Right ventricle myocardium inferior (tissue), 1 donor: ENCODE measurements at regions not wholly inside any gene's neighbourhood (a gene's known extent, or its start where the extent isn't known, plus 50 kb on each side); places are given as distances from the start of the nearest gene placed in this dataset.

ENCODE experiments used
- ATAC-seq: fragments of 200-7000 bp; cut with Tn5 transposase; one replicate; pipeline ENCODE4 v1.9.1; 2020; ENCODE audit warnings: mild to moderate bottlenecking, moderate library complexity
- DNase-seq: peaks from one replicate; pipeline ENCODE4 v3.0.0; 2021; ENCODE audit errors: missing footprints
- intact Hi-C: fragments of 100-400 bp; cut with DNase I; formaldehyde crosslinking; loops from one replicate; pipeline ENCODE4 v1.11.0; 2022
- donor health status: DM: no; HTN: yes; CAD: no; lungs with severe emphysema.

GRCh38 chr2:217061916-217062505 is 202.1 kb upstream of the TNP1 start:
- ATAC-seq (no peak), DNase-seq (no peak)
- intact Hi-C loops, result no loop called here

GRCh38 chr2:217060951-217061547 is 201.2 kb upstream of the TNP1 start:
- ATAC-seq, result no peak
- no peak for DNase-seq
- intact Hi-C loops, result no loop called here

- intact Hi-C loops, result no loop called here
- DNase-seq, result no peak
- ATAC-seq, result no peak
Observed at GRCh38 chr2:217060516-217060915, 200.7 kb upstream of the TNP1 start.

GRCh38 chr2:217058791-217059755 is 199.2 kb upstream of the TNP1 start:
- intact Hi-C loops, result loop anchor here (10.0 kb wide), 1 partner anchor 364 kb away; the partner anchor contains the start of gene IGFBP5
- ATAC-seq (no peak), DNase-seq (no peak)

DNA sequence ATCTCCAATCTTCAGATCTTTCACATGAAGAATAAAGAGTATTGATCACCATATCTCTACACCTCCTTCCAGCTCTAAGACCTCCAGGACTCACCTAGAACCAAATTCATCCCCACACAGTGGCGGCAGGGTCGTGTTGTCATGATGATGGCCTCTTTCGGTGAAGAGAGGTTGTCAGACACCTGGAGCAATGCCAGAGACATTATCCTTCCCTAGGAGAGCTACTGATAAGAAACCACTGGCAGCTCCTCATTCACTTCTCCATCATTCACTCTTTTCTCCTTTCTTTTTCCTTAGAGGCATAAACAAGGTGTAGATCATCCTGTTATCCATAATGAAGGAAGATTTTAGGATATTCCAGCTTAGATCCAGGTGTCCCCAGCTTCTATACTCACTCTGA is 197.9 kb upstream of the TNP1 start:
- ATAC-seq (no peak), DNase-seq (no peak)
- intact Hi-C loops, result loop anchor here (10.0 kb wide), 1 partner anchor 363 kb away; the partner anchor contains the start of gene IGFBP5

- ATAC-seq, result no peak
- intact Hi-C loops, result loop anchor here (10.0 kb wide), 1 partner anchor 361 kb away; the partner anchor contains the start of gene IGFBP5
Observed at GRCh38 chr2:217055624-217056023, 195.8 kb upstream of the TNP1 start.

GRCh38 chr2:217054791-217055190 is 194.9 kb upstream of the TNP1 start:
- intact Hi-C loops, result loop anchor here (10.0 kb wide), 1 partner anchor 360 kb away; the partner anchor contains the start of gene IGFBP5
- no peak for ATAC-seq
- DNase-seq, result no peak

More at GRCh38 chr2:217055624-217056023, 195.8 kb upstream of the TNP1 start:
- DNase-seq, result no peak

GRCh38 chr2:217052856-217053577 is 193.2 kb upstream of the TNP1 start:
- ATAC-seq (peak; percentile 38), DNase-seq (no peak)
- intact Hi-C loops, result loop anchor here (10.0 kb wide), 1 partner anchor 358 kb away; the partner anchor contains the start of gene IGFBP5

DNA sequence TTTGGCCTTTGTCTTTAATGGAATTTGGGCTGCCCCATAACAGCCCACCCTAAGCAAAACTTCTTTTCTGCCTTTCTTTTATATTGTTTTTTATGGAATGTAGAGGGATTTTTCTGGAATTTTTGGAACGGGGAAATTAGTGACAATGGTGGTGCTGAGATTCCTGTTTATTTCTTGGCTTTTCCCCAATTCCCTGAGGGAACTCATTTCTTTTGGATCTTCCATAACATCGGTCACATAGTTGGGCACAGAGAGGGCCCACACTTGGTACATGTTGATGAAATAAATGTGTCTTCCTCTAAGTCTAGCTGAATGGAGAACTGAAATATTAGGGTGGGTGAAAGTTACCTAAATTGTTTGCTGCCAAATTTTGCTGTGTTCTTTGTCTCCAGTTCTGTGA is 191.6 kb upstream of the TNP1 start:
- ATAC-seq, result no peak

GRCh38 chr2:217049956-217050355 is 190.1 kb upstream of the TNP1 start:
- no peak for DNase-seq
- peak; percentile 60 for ATAC-seq
- intact Hi-C loops, result loop anchor here (10.0 kb wide), 1 partner anchor 355 kb away; the partner anchor contains the start of gene IGFBP5

More for the DNA sequence above, 191.6 kb upstream of the TNP1 start:
- intact Hi-C loops, result loop anchor here (10.0 kb wide), 1 partner anchor 357 kb away; the partner anchor contains the start of gene IGFBP5
- DNase-seq, result no peak

- ATAC-seq (no peak), DNase-seq (no peak)
- intact Hi-C loops, result no loop called here
Observed at GRCh38 chr2:217049422-217049821, 189.6 kb upstream of the TNP1 start.

DNA sequence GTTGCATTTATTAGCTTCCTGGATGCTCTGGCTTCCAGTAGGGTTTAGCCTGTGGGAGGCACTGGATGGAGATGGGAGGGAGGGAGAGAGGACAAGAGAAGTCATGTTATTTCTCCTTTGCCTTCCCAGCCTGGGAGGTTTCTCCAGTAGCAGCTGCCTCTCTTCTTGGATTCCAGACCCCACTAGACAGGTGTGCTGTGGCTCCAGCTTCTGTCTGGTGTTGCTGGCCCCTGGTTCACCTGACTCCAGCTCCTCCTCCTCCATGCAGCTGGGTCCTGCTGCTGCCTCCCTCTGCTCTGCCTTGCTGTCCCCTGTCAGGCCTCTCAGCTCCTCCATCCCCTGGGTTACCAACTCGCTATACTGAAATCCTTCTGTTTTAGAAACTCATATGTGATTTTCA is 188.9 kb upstream of the TNP1 start:
- intact Hi-C loops, result no loop called here
- ATAC-seq (no peak), DNase-seq (no peak)

DNA sequence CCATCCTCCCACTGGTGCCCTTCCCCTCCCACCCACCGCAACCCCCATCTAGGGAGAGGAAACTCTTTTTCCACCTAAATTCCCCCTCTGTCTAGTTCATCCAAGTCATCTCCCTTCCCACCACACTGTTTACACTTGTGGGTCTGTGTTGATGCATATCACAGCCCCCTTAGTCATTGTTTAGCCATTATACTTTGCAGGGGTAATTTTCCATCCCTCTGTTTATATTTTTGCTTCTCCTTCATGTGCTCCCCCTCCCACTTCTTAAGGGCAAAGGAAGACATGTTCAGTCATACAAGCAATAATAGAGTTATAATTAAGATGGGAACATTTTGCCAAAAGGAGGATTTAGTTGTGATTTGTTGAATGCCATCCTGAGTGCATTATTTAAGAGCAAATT is 187.8 kb upstream of the TNP1 start:
- intact Hi-C loops, result no loop called here
- ATAC-seq (no peak), DNase-seq (no peak)

DNA sequence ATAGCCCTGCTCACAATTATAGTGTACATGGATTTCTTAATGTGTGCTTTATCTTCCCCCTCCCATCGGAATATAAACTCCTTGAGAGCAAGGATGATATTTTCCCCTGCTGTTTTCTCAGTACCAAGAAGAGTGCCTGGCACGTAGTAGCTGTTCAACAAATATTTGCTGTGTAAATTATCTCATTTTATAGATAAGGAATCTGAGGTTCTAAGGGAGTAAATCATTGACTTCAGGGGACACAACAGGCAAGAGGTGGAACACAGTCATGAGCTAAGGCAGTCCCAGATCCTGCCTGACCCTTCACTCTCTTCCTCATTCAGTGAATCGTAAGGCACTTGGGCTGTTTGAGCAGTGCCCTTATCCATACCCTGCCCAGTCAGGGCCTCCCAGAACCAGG is 187.3 kb upstream of the TNP1 start:
- no peak for DNase-seq
- no peak for ATAC-seq
- intact Hi-C loops, result no loop called here

DNA sequence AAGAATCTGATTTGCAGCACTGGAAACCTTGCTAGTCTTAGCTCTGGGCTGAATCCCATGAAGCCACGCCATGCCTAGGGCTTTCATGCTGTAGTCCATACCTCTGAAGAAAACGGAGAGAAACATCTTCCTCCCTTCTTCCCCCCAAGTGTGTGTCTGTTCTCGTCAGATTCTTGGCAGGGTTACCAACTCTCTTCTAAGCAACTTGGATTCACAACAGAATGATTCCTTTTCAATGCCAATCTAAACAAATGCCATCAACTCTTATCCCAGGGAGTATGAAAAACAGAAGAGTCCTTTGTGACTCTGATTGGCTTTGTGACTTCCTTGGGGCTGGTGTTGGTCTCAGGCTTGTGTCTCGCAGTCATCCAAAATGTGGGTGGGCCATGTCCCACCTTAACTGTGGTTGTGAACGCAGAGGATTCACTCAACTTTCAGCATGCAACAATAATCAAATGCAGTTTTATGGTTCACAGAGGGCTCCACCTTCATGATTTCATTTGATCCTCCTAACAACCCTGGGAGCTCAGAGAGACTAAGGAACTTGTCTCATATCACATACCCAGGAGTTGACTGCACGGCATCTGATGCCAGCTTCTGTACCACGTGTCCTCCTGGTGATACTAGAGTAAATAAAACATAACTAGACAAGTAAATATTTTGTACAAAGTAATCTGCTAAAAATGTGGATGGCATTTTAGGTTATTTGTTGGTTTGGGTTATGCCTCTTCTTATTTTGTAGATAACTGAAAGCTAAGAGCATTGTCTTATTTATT is 186.0 kb upstream of the TNP1 start:
- ATAC-seq (peak; percentile 43), DNase-seq (no peak)
- intact Hi-C loops, result no loop called here

GRCh38 chr2:217040099-217040498 is 180.2 kb upstream of the TNP1 start:
- intact Hi-C loops, result no loop called here
- ATAC-seq (no peak), DNase-seq (no peak)

DNA sequence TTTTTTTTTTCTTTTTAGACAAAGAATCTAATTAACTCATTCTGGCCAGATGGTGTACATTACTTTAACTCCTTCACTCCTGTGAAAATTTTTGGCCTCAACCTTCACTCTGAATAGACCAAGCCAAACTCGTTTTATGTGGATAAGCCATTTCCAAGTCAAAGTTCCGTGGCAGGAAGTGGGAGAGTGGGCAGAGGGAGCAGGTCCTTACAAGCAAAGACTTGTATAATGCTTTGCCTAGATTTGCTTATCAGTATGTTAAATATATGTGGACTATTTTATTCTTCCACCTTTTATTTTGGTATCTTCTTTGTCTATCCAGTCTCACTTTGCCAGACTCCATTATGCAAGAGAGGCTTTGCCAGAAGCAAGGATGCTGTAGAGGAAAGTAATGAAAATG is 178.1 kb upstream of the TNP1 start:
- DNase-seq, result no peak
- intact Hi-C loops, result no loop called here
- no peak for ATAC-seq

- ATAC-seq (no peak), DNase-seq (no peak)
- intact Hi-C loops, result no loop called here
Observed at GRCh38 chr2:217037353-217037752, 177.5 kb upstream of the TNP1 start.
